DMS 273 (cell line): ENCODE measurements at regions not wholly inside any gene's neighbourhood (a gene's known extent, or its start where the extent isn't known, plus 50 kb on each side); places are given as distances from the start of the nearest gene placed in this dataset.
A peak's percentile ranks its signal among the peaks of the same experiment; 100 is the strongest.

Source experiments
- DNase-seq: peaks from one replicate; lab custom pipeline; 2025; ENCODE audit not compliant: unreplicated experiment; lab: John Stamatoyannopoulos, UW

- DNase-seq: no peak
These were observed 51.3 kb downstream of the KRTAP19-8 start for GRCh38 chr21:30986965-30987364.

DNA sequence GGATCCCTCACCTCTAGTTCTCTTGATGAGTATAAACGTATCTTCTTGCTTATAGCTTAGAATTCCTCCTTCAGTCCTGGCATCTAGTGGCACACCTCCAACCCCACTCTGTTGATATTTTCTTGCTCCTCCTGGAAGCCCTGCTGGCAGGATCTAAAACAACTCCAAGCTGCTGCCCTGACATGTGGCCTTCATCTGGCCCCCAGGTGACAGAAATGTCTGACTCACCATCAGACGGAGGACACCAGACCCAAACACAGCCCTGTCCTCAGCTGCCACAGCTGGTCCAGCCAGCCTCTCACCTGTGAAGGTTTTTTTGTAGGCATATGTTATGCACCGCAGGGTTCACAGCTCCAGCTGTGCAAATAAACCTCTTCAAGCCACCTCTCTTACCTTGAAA lies 53.4 kb downstream of the KRTAP19-8 start:
- DNase-seq: no peak

GRCh38 chr21:30981403-30981802 lies 56.9 kb downstream of the KRTAP19-8 start:
- no peak for DNase-seq

- no peak for DNase-seq
These were observed 59.2 kb downstream of the KRTAP19-8 start for GRCh38 chr21:30979054-30979453.

- no peak for DNase-seq
These were observed 74.0 kb downstream of the KRTAP19-8 start for GRCh38 chr21:30964283-30964682.

GRCh38 chr21:30963502-30963901 lies 74.8 kb downstream of the KRTAP19-8 start:
- no peak for DNase-seq

- peak; percentile 6 for DNase-seq
These were observed 76.3 kb downstream of the KRTAP19-8 start for GRCh38 chr21:30962013-30962412.

DNA sequence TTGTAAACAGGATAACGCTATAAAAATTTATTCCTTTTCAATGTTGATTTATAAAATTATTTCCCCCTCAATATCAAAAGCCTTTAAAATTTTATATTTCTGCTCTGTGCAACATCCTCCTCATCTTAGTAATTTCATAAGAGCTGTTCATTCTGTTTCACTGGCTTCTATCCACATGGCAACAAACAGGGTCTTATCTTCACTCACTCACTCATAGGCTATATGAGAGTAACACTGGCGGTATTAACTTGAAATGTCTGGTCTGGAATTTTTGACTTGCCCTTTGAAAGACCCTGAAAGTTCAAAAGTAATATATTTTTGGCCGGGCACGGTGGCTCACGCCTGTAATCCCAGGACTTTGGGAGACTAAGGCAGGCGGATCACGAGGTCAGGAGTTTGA lies 77.4 kb upstream of the KRTAP11-1 start:
- no peak for DNase-seq

GRCh38 chr21:30957010-30957409 lies 75.6 kb upstream of the KRTAP11-1 start:
- DNase-seq: no peak

GRCh38 chr21:30953605-30954004 lies 72.2 kb upstream of the KRTAP11-1 start:
- DNase-seq: no peak

- no peak for DNase-seq
These were observed 65.8 kb upstream of the KRTAP11-1 start for GRCh38 chr21:30947141-30947540.

GRCh38 chr21:30943920-30944319 lies 62.5 kb upstream of the KRTAP11-1 start:
- no peak for DNase-seq

DNA sequence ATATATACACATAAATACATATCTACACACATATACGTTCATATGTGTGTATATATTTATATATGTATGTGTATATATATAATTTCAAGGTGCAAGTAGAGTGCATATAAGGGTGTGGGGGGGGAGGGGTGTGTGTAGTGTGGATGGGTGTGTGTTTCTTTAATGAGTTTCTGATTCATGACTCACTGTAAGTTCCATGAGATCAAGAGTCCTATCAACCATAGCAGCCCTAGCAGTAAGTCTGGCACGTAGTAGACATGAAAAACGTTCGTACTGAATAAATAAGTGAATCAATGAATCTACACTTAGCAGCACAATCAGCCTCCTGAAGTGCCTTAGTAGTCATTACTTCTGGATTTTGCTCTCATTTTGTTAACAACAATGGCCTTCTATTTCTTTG lies 61.9 kb upstream of the KRTAP11-1 start:
- DNase-seq: no peak

DNA sequence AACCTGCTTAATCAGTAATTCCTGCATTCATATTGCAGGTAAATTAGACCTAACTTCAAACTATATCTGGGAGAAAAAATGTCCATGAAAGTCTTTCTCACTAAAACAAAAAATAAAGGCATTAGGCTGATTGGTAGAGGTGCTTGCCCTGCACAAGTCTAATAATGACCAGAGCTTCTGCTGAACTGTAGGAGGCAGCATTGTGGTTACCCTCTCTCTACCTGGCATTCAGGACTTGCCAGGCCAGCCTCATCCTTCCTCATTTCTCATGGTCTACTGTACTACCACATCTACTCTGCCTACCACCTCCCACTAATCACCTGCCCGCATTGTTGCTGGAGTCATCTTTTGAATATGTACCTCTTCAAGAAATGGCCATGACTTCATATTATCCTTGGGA lies 60.8 kb upstream of the KRTAP11-1 start:
- no peak for DNase-seq

- no peak for DNase-seq
These were observed 54.8 kb upstream of the KRTAP11-1 start for GRCh38 chr21:30936207-30936606.

GRCh38 chr21:30935889-30936168 lies 54.4 kb upstream of the KRTAP11-1 start:
- no peak for DNase-seq

GRCh38 chr21:30935121-30935888 lies 53.9 kb upstream of the KRTAP11-1 start:
- DNase-seq: no peak

DNA sequence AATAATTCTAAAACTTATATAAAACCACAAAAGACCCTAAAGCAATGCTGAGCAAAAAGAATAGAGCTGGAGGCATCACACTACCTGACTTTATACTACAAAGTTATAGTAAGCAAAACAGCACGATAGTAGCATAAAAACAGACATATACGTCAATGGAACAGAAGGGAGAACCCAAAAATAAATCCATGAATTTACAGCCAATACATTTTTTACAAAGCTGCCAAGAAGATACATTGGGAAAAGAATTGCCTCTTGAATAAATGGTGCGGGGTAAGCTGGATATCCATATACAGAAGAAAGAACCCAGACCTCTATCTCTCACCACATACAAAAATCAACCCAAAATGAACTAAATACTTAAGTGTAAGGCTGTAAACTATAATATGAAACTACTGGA lies 51.3 kb upstream of the KRTAP11-1 start:
- DNase-seq: no peak
